Vagina (tissue), 2 donors: ENCODE measurements at regions not wholly inside any gene's neighbourhood (a gene's known extent, or its start where the extent isn't known, plus 50 kb on each side); places are given as distances from the start of the nearest gene placed in this dataset.

Experiments used
- POLR2A ChIP-seq, 2 donors: fragments of 450-650 bp; IDR thresholded peaks; one replicate each; pipeline ENCODE4 v1.6.1; 2017; ENCODE audit warnings: antibody characterized with exemption in 2 of 2, mild to moderate bottlenecking in 2 of 2, moderate library complexity in 2 of 2
- POLR2AphosphoS5 ChIP-seq, 2 donors: sonication (generic); formaldehyde crosslinking; IDR thresholded peaks; one replicate each; pipeline ENCODE4 v1.9.0; 2017; ENCODE audit warnings: antibody characterized with exemption in 2 of 2, mild to moderate bottlenecking in 2 of 2, low read depth in 1 of 2; ENCODE audit not compliant: insufficient read depth in 1 of 2
- TF ChIP-seq, protein P1 (sequence below), 3 experiments: fragments of 450-650 bp in 2 of 3; fragments of 200-600 bp in 1 of 3; sonication (generic) in 1 of 3; IDR thresholded peaks; one replicate each; pipeline ENCODE4 v1.5.1; 2017 to 2019; ENCODE audit warnings: antibody characterized with exemption in 3 of 3, mild to moderate bottlenecking in 2 of 3, moderate library complexity in 2 of 3

DNA sequence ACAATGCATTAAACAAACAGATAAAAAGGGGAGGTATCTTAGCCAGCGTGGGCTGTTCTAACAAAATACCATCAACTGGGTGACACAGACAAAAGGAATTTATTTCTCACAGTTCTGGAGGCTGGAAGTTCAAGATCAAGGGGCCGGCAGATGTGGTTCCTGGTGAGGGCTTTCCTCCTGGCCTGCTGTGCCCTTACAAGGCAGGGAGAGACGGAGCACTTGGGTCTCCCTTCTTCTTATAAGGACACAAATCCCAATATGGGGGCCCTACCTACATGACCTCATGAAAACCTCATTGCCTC is 281.6 kb upstream of the KLF14 start:
- TF ChIP-seq, protein P1, sequence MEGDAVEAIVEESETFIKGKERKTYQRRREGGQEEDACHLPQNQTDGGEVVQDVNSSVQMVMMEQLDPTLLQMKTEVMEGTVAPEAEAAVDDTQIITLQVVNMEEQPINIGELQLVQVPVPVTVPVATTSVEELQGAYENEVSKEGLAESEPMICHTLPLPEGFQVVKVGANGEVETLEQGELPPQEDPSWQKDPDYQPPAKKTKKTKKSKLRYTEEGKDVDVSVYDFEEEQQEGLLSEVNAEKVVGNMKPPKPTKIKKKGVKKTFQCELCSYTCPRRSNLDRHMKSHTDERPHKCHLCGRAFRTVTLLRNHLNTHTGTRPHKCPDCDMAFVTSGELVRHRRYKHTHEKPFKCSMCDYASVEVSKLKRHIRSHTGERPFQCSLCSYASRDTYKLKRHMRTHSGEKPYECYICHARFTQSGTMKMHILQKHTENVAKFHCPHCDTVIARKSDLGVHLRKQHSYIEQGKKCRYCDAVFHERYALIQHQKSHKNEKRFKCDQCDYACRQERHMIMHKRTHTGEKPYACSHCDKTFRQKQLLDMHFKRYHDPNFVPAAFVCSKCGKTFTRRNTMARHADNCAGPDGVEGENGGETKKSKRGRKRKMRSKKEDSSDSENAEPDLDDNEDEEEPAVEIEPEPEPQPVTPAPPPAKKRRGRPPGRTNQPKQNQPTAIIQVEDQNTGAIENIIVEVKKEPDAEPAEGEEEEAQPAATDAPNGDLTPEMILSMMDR (IDR thresholded peaks at IDR 0.05), result no peak
- TF ChIP-seq POLR2A (IDR thresholded peaks at IDR 0.05) (no peak), POLR2AphosphoS5 (IDR thresholded peaks at IDR 0.05; ENCODE audit: insufficient read depth in 1 of 2, low read depth in 1 of 2) (no peak)
